HEK293 (cell line): ENCODE measurements at regions not wholly inside any gene's neighbourhood (a gene's known extent, or its start where the extent isn't known, plus 50 kb on each side); places are given as distances from the start of the nearest gene placed in this dataset.

Experiments used
- ZBTB21 ChIP-seq: fragments of 450-650 bp; formaldehyde crosslinking; IDR thresholded peaks from 2 replicates; pipeline ENCODE4 v1.5.1; 2017; ENCODE audit warnings: missing biosample characterization, missing genetic modification characterization
- ZNF10 ChIP-seq: fragments of 450-650 bp; formaldehyde crosslinking; IDR thresholded peaks from 2 replicates; pipeline ENCODE4 v1.5.1; 2017; ENCODE audit warnings: missing biosample characterization, missing genetic modification characterization
- ZNF792 ChIP-seq: fragments of 450-650 bp; formaldehyde crosslinking; IDR thresholded peaks from 2 replicates; pipeline ENCODE4 v1.5.1; 2016; ENCODE audit warnings: missing biosample characterization, missing genetic modification characterization
- TF ChIP-seq, protein P1 (sequence below): IDR thresholded peaks from 2 replicates; pipeline ENCODE4 v1.6.1; 2011; ENCODE audit warnings: mild to moderate bottlenecking, low read depth, low read length, borderline replicate concordance

DNA sequence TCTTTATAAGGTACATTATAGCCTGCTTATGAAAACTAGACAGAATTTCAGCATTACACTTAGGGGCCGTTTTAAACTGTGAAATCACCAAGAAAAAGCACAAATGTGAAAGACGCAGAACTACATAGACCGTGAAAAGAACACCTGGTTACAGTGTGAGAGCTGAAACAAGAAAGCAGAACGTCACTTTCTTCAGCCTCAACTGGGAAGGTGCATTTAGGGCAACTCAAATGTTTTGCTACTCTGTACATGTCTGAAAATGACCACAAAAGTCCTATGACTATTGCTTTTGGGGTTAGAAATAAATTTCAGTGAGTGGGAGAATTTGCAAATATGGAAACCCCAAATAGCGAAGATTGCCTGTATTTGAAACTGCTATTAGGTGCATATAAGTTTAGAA is 268.7 kb downstream of the OLFM3 start:
- TF ChIP-seq ZNF10 (tag by site-specific recombination) (no peak), ZNF792 (tag by site-specific recombination) (no peak), ZBTB21 (no peak)
- TF ChIP-seq, protein P1, sequence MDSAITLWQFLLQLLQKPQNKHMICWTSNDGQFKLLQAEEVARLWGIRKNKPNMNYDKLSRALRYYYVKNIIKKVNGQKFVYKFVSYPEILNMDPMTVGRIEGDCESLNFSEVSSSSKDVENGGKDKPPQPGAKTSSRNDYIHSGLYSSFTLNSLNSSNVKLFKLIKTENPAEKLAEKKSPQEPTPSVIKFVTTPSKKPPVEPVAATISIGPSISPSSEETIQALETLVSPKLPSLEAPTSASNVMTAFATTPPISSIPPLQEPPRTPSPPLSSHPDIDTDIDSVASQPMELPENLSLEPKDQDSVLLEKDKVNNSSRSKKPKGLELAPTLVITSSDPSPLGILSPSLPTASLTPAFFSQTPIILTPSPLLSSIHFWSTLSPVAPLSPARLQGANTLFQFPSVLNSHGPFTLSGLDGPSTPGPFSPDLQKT: no peak
